Activated CD8-positive, alpha-beta memory T cell treated with anti-CD3 and anti-CD28 coated beads, Interleukin-2, amount 50 U/mL, for 4 hours (primary cell): ENCODE measurements at regions not wholly inside any gene's neighbourhood (a gene's known extent, or its start where the extent isn't known, plus 50 kb on each side); places are given as distances from the start of the nearest gene placed in this dataset.
"Not testable (repeated sequence)": the region's sequence is repeated elsewhere in the genome, so short reads cannot be mapped to it uniquely, and the experiment has no call there.

Source experiments
- DNase-seq: peaks from one replicate; pipeline ENCODE4 v3.0.0-alpha.2; 2020

- DNase-seq, result no peak
These were observed 53.5 kb downstream of the XCL2 start for GRCh38 chr1:168490306-168490705.

GRCh38 chr1:168488138-168488537 lies 55.7 kb downstream of the XCL2 start:
- DNase-seq, result no peak

- not testable (repeated sequence) for DNase-seq
These were observed 57.0 kb downstream of the XCL2 start for GRCh38 chr1:168486820-168487219.

GRCh38 chr1:168485048-168485447 lies 58.7 kb downstream of the XCL2 start:
- no peak for DNase-seq

- no peak for DNase-seq
These were observed 59.7 kb downstream of the XCL2 start for GRCh38 chr1:168484083-168484482.

DNA sequence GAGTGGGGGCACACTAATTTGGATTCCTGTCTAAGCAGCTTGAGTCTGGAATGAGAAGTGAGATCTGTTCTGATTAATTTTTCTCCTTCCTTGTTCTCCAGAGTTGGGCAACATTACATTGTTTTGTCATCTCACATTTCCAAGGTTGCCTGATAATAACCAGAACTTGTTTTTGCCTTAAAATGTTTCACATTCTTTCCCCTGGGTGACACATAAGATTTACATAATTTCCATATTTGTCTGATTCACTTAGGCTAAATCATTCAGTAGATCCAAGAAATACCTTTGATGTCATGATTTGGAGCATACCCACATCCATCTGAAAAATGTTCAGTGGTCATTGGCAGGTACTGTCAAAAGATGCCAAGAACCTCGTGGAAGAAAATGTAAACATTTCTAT lies 60.3 kb downstream of the XCL2 start:
- DNase-seq, result no peak

- DNase-seq, result no peak
These were observed 61.7 kb downstream of the XCL2 start for GRCh38 chr1:168482106-168482505.

GRCh38 chr1:168481586-168481985 lies 62.2 kb downstream of the XCL2 start:
- no peak for DNase-seq

GRCh38 chr1:168480997-168481396 lies 62.8 kb downstream of the XCL2 start:
- DNase-seq, result no peak

DNA sequence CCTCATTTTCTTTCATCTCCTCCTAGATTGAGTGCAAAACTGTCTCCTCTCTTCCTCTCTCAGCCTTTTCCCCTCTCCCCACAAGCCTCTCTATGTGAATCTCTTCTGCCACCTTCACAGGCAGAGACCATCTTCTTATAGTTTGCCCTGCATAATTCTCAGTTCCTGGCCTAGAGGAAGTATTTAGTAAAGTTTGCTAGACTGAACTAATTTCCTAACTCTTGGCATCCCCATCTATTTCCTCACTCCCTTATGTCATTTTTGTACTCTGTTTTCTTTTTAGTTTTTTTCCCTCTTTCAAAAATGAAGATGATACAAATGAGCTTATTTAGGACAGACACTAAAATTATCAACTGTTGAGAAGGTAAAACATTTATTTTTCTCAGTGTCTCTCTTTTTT lies 66.0 kb downstream of the XCL2 start:
- DNase-seq, result no peak

DNA sequence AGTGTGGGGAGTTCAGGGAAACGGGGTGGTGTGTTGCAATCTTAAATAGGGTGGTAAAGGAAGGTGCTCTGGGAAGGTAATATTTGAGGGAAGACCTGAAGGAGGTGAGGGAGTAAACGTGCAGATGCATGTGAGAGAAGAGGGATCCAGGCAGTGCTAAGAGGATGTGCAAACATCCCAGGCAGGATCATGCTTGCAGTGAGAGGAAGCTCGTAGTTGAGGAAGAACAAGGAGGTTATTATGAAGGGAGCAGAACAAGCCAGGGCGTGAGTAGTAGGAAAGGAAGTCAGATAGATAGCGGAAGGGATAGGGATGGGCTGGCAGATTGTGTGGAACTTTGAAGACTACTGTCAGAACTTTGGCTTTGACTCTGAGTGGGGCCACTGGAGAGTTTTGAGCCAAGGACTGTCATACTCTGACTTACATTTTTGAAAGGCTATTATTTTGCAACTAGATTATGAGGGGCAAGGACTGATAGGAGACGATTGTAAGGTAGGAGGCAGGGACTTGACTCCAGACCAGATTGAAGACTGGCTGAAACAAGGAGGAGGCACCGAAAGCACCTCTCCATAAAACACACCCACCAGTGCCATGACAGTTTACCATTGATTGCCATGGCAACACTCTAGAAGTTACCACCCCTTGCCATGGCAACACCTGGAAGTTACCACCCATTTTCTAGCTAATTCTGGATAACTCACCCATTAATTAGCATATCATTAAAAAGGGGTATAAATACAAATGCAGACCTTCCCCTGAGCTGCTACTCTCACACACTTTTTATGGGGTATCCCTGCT lies 67.0 kb downstream of the XCL2 start:
- DNase-seq, result no peak

- DNase-seq, result no peak
These were observed 69.5 kb downstream of the XCL2 start for GRCh38 chr1:168474322-168474721.

DNA sequence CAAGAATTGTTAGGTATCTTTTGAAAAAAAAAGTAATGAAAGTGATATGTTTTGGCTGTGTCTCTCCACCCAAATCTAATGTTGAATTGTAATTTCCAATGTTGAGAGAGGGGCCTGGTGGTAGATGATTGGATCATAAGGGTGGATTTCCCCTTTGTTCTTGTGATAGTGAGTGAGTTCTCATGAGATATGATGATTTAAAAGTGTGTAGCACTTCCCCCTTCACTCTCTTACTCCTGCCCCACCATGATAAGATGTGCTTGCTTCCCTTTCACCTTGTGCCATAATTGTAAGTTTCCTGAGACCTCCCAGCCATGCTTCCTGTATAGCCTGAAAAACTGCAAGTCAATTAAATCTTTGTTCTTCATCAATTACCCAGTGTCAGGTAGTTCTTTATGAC lies 70.7 kb downstream of the XCL2 start:
- no peak for DNase-seq

DNA sequence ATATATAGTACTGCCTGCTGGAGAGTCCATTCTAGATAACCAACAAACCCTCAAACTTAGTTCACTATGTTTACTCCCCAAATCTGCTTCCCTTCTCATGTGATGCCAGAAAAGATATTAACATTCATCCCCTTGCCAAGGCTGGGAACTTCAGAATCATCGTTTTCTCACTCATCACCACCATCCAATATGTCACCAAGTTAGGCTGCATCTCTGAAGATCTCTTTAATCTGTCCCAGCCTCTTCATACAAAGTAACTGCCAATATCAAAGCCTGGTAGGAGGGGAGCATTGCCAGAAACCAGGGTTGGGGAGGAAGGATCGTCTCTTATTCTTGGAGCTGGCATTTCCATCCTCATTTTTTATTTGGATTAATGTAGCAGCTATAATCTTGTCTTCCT lies 71.6 kb downstream of the XCL2 start:
- DNase-seq, result no peak

- DNase-seq, result no peak
These were observed 72.8 kb downstream of the XCL2 start for GRCh38 chr1:168470901-168471431.

DNA sequence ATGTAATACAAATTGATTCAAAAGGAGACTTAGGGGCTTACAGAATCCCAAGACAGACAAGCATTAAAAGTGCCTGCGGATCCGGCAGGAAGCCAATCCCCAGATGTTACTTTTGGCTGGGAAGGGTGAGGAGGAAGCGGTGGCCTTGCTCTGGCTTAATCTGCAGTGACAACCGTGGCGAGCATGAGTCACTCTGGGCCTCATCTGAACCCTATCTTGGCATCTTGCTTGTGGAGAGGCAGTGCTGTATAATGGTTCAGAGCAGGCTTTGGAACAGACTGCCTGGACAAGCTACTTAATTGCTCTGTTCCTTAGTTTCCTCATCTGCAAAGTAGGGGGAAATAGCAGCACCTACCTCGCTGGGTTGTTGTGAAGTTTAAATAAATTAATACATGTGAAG lies 74.1 kb downstream of the XCL2 start:
- peak; percentile 42 for DNase-seq

DNA sequence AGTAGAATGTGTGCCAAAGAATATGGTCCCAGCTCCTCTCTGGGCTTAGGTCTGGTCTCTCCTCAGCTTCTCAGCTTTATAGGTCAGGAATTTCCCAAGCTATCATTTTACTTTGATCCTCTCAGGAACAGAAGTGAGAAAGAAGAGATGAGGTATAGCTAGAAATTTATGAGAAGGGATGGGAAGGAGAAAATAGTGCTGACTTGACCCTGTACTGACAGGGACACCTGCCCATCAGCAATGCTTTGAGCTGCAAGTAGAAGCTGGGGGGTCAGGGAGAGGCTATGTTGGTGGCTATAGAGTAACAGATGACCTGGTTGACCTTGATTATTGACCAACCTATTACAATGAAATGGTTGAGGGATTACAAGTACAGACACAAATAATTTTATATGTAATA lies 75.0 kb downstream of the XCL2 start:
- no peak for DNase-seq

GRCh38 chr1:168468042-168468809 lies 75.6 kb downstream of the XCL2 start:
- no peak for DNase-seq

DNA sequence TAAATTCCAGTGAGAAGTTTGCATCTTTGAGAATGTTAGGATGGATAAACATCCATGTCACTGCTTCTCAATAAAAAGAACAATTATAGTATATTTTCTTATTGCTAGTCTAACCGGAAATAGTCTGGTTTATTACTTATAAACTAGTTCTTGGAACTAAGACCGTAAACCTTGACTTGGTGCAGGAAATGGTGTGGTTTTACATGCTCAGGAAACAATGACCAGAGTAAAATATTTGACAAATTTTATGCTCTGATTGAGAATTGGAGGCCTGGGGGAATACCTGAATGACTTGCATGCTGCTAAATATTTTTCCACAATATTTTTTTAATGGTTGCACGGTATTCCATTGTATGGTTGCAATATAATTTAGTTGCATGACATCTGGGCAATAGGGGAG lies 76.3 kb downstream of the XCL2 start:
- DNase-seq, result no peak

GRCh38 chr1:168466714-168467131 lies 77.1 kb downstream of the XCL2 start:
- DNase-seq, result no peak

DNA sequence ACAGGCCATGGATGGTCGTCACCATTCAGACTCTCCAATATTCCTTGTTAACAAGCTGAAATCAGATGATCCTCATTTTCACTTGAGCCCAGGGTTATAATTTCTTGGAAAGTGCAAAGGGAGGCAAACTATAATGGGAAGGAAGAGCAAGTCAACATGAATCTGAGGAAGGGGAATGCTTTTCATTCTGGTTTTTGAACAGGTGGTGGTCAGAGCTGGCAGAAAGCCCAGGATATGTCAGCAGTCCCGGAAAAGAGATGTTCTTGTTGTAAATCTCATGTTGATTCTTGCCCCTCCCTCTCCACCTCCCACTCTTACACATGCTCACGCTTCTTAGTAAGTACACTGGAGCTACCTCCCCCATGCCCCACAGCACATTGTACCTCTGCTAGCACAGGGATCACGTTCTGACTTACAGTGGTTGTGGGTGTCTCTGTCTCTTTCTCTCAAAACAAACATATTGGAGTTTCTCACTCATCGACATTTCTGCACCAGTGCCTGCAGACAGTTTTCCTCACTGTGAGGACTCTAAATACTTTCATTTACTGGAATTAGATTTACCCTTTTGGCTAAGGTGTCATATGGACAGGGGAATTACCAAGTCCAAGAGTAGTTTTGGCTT lies 77.6 kb downstream of the XCL2 start:
- peak; percentile 47 for DNase-seq

DNA sequence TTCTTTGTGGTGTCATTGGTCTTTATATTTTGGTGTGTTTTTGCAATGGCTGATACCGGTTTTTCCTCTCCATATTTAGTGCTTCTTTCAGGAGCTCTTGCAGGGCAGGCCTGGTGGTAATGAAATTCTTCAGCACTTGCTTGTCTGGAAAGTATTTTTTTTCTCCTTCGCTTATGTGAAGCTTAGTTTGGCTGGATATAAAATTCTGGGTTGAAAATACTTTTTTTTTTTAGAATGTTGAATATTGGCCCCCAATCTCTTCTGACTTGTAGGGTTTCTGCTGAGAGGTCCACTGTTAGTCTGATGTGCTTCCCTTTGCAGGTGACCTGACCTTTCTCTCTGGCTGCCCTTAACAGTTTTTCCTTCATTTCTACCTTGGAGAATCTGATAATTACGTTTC lies 82.7 kb downstream of the XCL2 start:
- not testable (repeated sequence) for DNase-seq

GRCh38 chr1:168457296-168457695 lies 86.5 kb downstream of the XCL2 start:
- DNase-seq, result not testable (repeated sequence)

GRCh38 chr1:168455764-168456163 lies 88.0 kb downstream of the XCL2 start:
- no peak for DNase-seq
